B cell (primary cell): ENCODE measurements at regions not wholly inside any gene's neighbourhood (a gene's known extent, or its start where the extent isn't known, plus 50 kb on each side); places are given as distances from the start of the nearest gene placed in this dataset.

ENCODE experiments used
- ATAC-seq: fragments of 200-7000 bp; cut with Tn5 transposase; one replicate; pipeline ENCODE4 v1.10.0; 2021; ENCODE audit warnings: low read depth, mild to moderate bottlenecking, moderate number of reproducible peaks, moderate library complexity
- CTCF ChIA-PET: fragments of 350-600 bp; sonication (Branson Sonifier 250); formaldehyde crosslinking; loops from one replicate; lab custom pipeline; 2021; ENCODE audit warnings: antibody characterized with exemption, inconsistent platforms; lab: Charles Lee
- POLR2A ChIA-PET: fragments of 350-600 bp; sonication (Branson Sonifier 250); formaldehyde crosslinking; loops from one replicate; lab custom pipeline; 2021; ENCODE audit warnings: antibody characterized with exemption; lab: Charles Lee
- DNase-seq: peaks from one replicate; pipeline ENCODE4 v3.0.0; 2013
- H2AFZ ChIP-seq: 2 replicates; pipeline ENCODE4 v1.6.1; 2012; ENCODE audit warnings: mild to moderate bottlenecking, low read depth, low read length; ENCODE audit not compliant: insufficient read depth, poor library complexity, severe bottlenecking
- H3K27ac ChIP-seq, 2 donors: 1 replicate in 1 of 2; 2 replicates in 1 of 2; pipeline ENCODE4 v1.5.1; 2012 to 2013; ENCODE audit warnings: low read length in 2 of 2, mild to moderate bottlenecking in 2 of 2, moderate library complexity in 1 of 2
- H3K27me3 ChIP-seq, 4 experiments: fragments of 200-600 bp in 1 of 4; sonication (generic) in 1 of 4; replicated peaks in 1 of 4; 1 replicate in 2 of 4; 2 replicates in 2 of 4; pipeline versions ENCODE4 v1.6.1 to v1.7.0; 2013 to 2016; ENCODE audit warnings: low read length in 3 of 4, mild to moderate bottlenecking in 2 of 4, mixed read lengths in 1 of 4, moderate library complexity in 1 of 4; ENCODE audit not compliant: insufficient read depth in 4 of 4, control insufficient read depth in 3 of 4; ENCODE audit errors: control extremely low read depth in 1 of 4
- H3K36me3 ChIP-seq, 2 experiments: replicated peaks in 1 of 2; 1 replicate in 1 of 2; 2 replicates in 1 of 2; pipeline versions ENCODE4 v1.6.1 to v1.7.1; 2013; ENCODE audit warnings: low read length in 1 of 2; ENCODE audit not compliant: insufficient read depth in 2 of 2, control insufficient read depth in 1 of 2; ENCODE audit errors: control extremely low read depth in 1 of 2, extremely low read depth in 1 of 2
- H3K4me1 ChIP-seq, 2 donors: fragments of 200-600 bp in 1 of 2; sonication (generic) in 1 of 2; 1 replicate in 1 of 2; 2 replicates in 1 of 2; pipeline versions ENCODE4 v1.5.1 to v1.6.1; 2013 to 2017; ENCODE audit warnings: low read length in 2 of 2; ENCODE audit not compliant: control insufficient read depth in 2 of 2, insufficient read depth in 2 of 2
- H3K4me2 ChIP-seq: replicated peaks from 2 replicates; pipeline ENCODE3; 2012; ENCODE audit warnings: mild to moderate bottlenecking, low read depth, low read length; ENCODE audit not compliant: poor library complexity, severe bottlenecking
- H3K4me3 ChIP-seq, 5 experiments: fragments of 200-600 bp in 1 of 5; sonication (generic) in 1 of 5; 1 replicate in 3 of 5; 2 replicates in 2 of 5; pipeline versions ENCODE4 v1.5.1 to v1.7.0; 2011 to 2016; ENCODE audit warnings: low read length in 4 of 5, mild to moderate bottlenecking in 4 of 5, low read depth in 2 of 5, control low read depth in 1 of 5, moderate library complexity in 1 of 5; ENCODE audit not compliant: insufficient read depth in 1 of 5; ENCODE audit errors: control extremely low read depth in 1 of 5, extremely low read depth in 1 of 5
- H3K79me2 ChIP-seq: fragments of 200-600 bp; sonication (generic); one replicate; pipeline ENCODE4 v1.6.0; 2016; ENCODE audit warnings: low read length; ENCODE audit not compliant: control insufficient read depth, insufficient read depth
- H3K9ac ChIP-seq: fragments of 200-600 bp; sonication (generic); 2 replicates; pipeline ENCODE4 v1.6.1; 2017; ENCODE audit warnings: mild to moderate bottlenecking, low read length, moderate library complexity
- H3K9me3 ChIP-seq, 3 donors: one replicate each; pipeline versions ENCODE4 v1.6.1 to v1.7.1; 2013; ENCODE audit warnings: low read length in 2 of 3; ENCODE audit not compliant: control insufficient read depth in 2 of 3, insufficient read depth in 1 of 3; ENCODE audit errors: control extremely low read depth in 1 of 3
- H4K20me1 ChIP-seq: 2 replicates; pipeline ENCODE4 v1.6.0; 2012; ENCODE audit warnings: mild to moderate bottlenecking, low read length; ENCODE audit not compliant: insufficient read depth, control insufficient read depth, poor library complexity, severe bottlenecking
- H3K27ac Mint-ChIP-seq: one replicate; pipeline ENCODE4 v1.8.0; 2021; ENCODE audit warnings: mixed read lengths
- H3K27me3 Mint-ChIP-seq: one replicate; pipeline ENCODE4 v1.8.0; 2021; ENCODE audit warnings: mixed read lengths
- H3K4me1 Mint-ChIP-seq: one replicate; pipeline ENCODE4 v1.8.0; 2021; ENCODE audit warnings: mixed read lengths
- H3K4me3 Mint-ChIP-seq: one replicate; pipeline ENCODE4 v1.8.0; 2021; ENCODE audit warnings: mixed read lengths
- H3K9me3 Mint-ChIP-seq: one replicate; pipeline ENCODE4 v1.8.0; 2022; ENCODE audit warnings: mixed read lengths; ENCODE audit not compliant: insufficient read depth
- EZH2 ChIP-seq: IDR thresholded peaks from 2 replicates; pipeline ENCODE4 v1.6.1; 2012; ENCODE audit warnings: borderline replicate concordance, low read depth, mild to moderate bottlenecking, moderate library complexity, low read length; ENCODE audit not compliant: insufficient read depth, poor library complexity, severe bottlenecking
- WGBS: methylation state at CpG from one replicate; pipeline ENCODE4 v1.1.5; 2013; ENCODE audit warnings: missing lambda C conversion rate; ENCODE audit not compliant: insufficient coverage; 5-methylcytosine and 5-hydroxymethylcytosine counted together
- intact Hi-C: fragments of 100-400 bp; cut with micrococcal nuclease; formaldehyde crosslinking; loops from one replicate; pipeline ENCODE4 v1.10.0; 2022
- TF ChIP-seq, protein P1 (sequence below): fragments of 200-600 bp; IDR thresholded peaks from one replicate; pipeline ENCODE4 v1.8.0; 2022; ENCODE audit warnings: antibody characterized with exemption, mild to moderate bottlenecking

GRCh38 chr7:97409346-97409745 lies 291.8 kb downstream of the SDHAF3 start:
- no peak overlapping the region for H3K27ac Mint-ChIP-seq
- intact Hi-C loops: no loop called here
- ATAC-seq (no peak), DNase-seq (no peak)
- no peaks in the 10 kb centered on the region for H3K9me3 Mint-ChIP-seq
- H3K4me2 ChIP-seq: no peak overlapping the region
- no peaks in the 10 kb centered on the region for H3K27me3 ChIP-seq
- peaks cover 0 to 1% (median 0%) of the 10 kb centered on the region in 3 donors for H3K9me3 ChIP-seq
- CTCF ChIA-PET: no interaction called here
- no CpG with 5 or more reads among the region's 2 CpGs for WGBS
- H3K4me1 Mint-ChIP-seq: no peaks in the 10 kb centered on the region
- no peaks in the 10 kb centered on the region for H4K20me1 ChIP-seq
- TF ChIP-seq, protein P1, sequence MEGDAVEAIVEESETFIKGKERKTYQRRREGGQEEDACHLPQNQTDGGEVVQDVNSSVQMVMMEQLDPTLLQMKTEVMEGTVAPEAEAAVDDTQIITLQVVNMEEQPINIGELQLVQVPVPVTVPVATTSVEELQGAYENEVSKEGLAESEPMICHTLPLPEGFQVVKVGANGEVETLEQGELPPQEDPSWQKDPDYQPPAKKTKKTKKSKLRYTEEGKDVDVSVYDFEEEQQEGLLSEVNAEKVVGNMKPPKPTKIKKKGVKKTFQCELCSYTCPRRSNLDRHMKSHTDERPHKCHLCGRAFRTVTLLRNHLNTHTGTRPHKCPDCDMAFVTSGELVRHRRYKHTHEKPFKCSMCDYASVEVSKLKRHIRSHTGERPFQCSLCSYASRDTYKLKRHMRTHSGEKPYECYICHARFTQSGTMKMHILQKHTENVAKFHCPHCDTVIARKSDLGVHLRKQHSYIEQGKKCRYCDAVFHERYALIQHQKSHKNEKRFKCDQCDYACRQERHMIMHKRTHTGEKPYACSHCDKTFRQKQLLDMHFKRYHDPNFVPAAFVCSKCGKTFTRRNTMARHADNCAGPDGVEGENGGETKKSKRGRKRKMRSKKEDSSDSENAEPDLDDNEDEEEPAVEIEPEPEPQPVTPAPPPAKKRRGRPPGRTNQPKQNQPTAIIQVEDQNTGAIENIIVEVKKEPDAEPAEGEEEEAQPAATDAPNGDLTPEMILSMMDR: no peak
- POLR2A ChIA-PET: no interaction called here
- H3K79me2 ChIP-seq: no peaks in the 10 kb centered on the region
- H3K27ac ChIP-seq: no peak overlapping the region
- no peaks in the 10 kb centered on the region for H3K36me3 ChIP-seq
- no peak overlapping the region for H3K4me3 Mint-ChIP-seq
- no peak overlapping the region for H2AFZ ChIP-seq
- no peaks in the 10 kb centered on the region for H3K27me3 Mint-ChIP-seq
- H3K9ac ChIP-seq: no peak overlapping the region
- H3K4me3 ChIP-seq: no peak overlapping the region
- no peaks in the 10 kb centered on the region for H3K4me1 ChIP-seq

GRCh38 chr7:97418312-97418711 lies 300.8 kb downstream of the SDHAF3 start:
- Histone ChIP-seq H3K9me3 (peaks cover 0 to 5% (median 0%) of the 10 kb centered on the region in 3 donors), H3K4me2 (no peak overlapping the region), H3K9ac (no peak overlapping the region), H3K27ac (no peak overlapping the region), H3K4me1 (no peaks in the 10 kb centered on the region), H2AFZ (no peak overlapping the region), H4K20me1 (no peaks in the 10 kb centered on the region), H3K79me2 (no peaks in the 10 kb centered on the region), H3K27me3 (no peaks in the 10 kb centered on the region), H3K36me3 (no peaks in the 10 kb centered on the region), H3K4me3 (no peak overlapping the region)
- TF ChIP-seq, protein P1: no peak
- no peak for TF ChIP-seq EZH2
- Mint-ChIP-seq H3K4me1 (no peaks in the 10 kb centered on the region), H3K27me3 (no peaks in the 10 kb centered on the region), H3K27ac (no peak overlapping the region), H3K9me3 (no peaks in the 10 kb centered on the region), H3K4me3 (no peak overlapping the region)
- CTCF ChIA-PET: no interaction called here
- no peak for ATAC-seq
- WGBS: 82% methylated on average over 1 of the region's 2 CpGs
- intact Hi-C loops: no loop called here
- POLR2A ChIA-PET: no interaction called here
- DNase-seq: no peak
